LNCAP (cell line): ENCODE measurements at regions not wholly inside any gene's neighbourhood (a gene's known extent, or its start where the extent isn't known, plus 50 kb on each side); places are given as distances from the start of the nearest gene placed in this dataset.

Source experiments
- CTCF ChIP-seq: fragments of 450-650 bp; IDR thresholded peaks from 2 replicates; pipeline ENCODE4 v1.5.1; 2017; ENCODE audit warnings: mild to moderate bottlenecking

- no peak for TF ChIP-seq CTCF
These were observed 64.8 kb upstream of the MAX start for GRCh38 chr14:65167072-65167645.

GRCh38 chr14:65168840-65169239, 66.5 kb upstream of the MAX start:
- TF ChIP-seq CTCF = no peak

GRCh38 chr14:65169351-65169750, 67.0 kb upstream of the MAX start:
- no peak for TF ChIP-seq CTCF

GRCh38 chr14:65170318-65170717, 68.0 kb upstream of the MAX start:
- TF ChIP-seq CTCF = no peak

- TF ChIP-seq CTCF = no peak
These were observed 68.6 kb upstream of the MAX start for GRCh38 chr14:65170768-65171507.

GRCh38 chr14:65173973-65174693, 71.8 kb upstream of the MAX start:
- no peak for TF ChIP-seq CTCF

GRCh38 chr14:65174783-65175182, 72.5 kb upstream of the MAX start:
- TF ChIP-seq CTCF = no peak
